Smooth muscle cell (in vitro differentiated cells): ENCODE measurements at regions not wholly inside any gene's neighbourhood (a gene's known extent, or its start where the extent isn't known, plus 50 kb on each side); places are given as distances from the start of the nearest gene placed in this dataset.

Source experiments
- DNase-seq: peaks from one replicate; lab custom pipeline; 2025; ENCODE audit not compliant: unreplicated experiment; lab: John Stamatoyannopoulos, UW
- H2AFZ ChIP-seq: fragments of 200-600 bp; sonication (generic); 2 replicates; pipeline ENCODE4 v1.6.0; 2016; ENCODE audit warnings: antibody characterized with exemption, low read depth, mild to moderate bottlenecking
- H3F3A ChIP-seq: fragments of 200-600 bp; sonication (generic); 2 replicates; pipeline ENCODE4 v1.6.0; 2017; ENCODE audit warnings: antibody characterized with exemption, low read depth
- H3K27ac ChIP-seq: fragments of 200-600 bp; sonication (generic); 2 replicates; pipeline ENCODE4 v1.5.1; 2016; ENCODE audit warnings: low read depth, mild to moderate bottlenecking
- H3K27me3 ChIP-seq: fragments of 200-600 bp; sonication (generic); 2 replicates; pipeline ENCODE4 v1.6.1; 2016; ENCODE audit warnings: low read depth, mild to moderate bottlenecking
- H3K36me3 ChIP-seq: fragments of 200-600 bp; sonication (generic); 2 replicates; pipeline ENCODE4 v1.5.1; 2016; ENCODE audit warnings: low read depth
- H3K4me1 ChIP-seq: fragments of 200-600 bp; sonication (generic); 2 replicates; pipeline ENCODE4 v1.5.1; 2016; ENCODE audit warnings: low read depth
- H3K4me2 ChIP-seq: fragments of 200-600 bp; sonication (generic); 2 replicates; pipeline ENCODE4 v1.6.0; 2016; ENCODE audit warnings: mild to moderate bottlenecking
- H3K4me3 ChIP-seq: fragments of 200-600 bp; sonication (generic); 2 replicates; pipeline ENCODE4 v1.5.1; 2016; ENCODE audit warnings: mild to moderate bottlenecking
- H3K79me2 ChIP-seq: fragments of 200-600 bp; sonication (generic); 2 replicates; pipeline ENCODE4 v1.6.0; 2016; ENCODE audit warnings: low read depth, mild to moderate bottlenecking
- H3K9ac ChIP-seq: fragments of 200-600 bp; sonication (generic); 2 replicates; pipeline ENCODE4 v1.6.0; 2016; ENCODE audit warnings: low read depth
- H3K9me3 ChIP-seq: fragments of 200-600 bp; sonication (generic); replicated peaks from 2 replicates; pipeline ENCODE4 v1.5.1; 2016; ENCODE audit warnings: low read depth
- H4K20me1 ChIP-seq: fragments of 200-600 bp; sonication (generic); 2 replicates; pipeline ENCODE4 v1.6.0; 2016; ENCODE audit warnings: low read depth
- WGBS: methylation state at CpG from one replicate; pipeline ENCODE4 v1.1.7; 2016; ENCODE audit warnings: low lambda C conversion rate; 5-methylcytosine and 5-hydroxymethylcytosine counted together
- TF ChIP-seq, protein P1 (sequence below): fragments of 200-600 bp; sonication (generic); IDR thresholded peaks from 2 replicates; pipeline ENCODE4 v1.5.1; 2017; ENCODE audit warnings: borderline replicate concordance, mild to moderate bottlenecking, antibody characterized with exemption; ENCODE audit not compliant: insufficient read depth, poor library complexity, severe bottlenecking

DNA sequence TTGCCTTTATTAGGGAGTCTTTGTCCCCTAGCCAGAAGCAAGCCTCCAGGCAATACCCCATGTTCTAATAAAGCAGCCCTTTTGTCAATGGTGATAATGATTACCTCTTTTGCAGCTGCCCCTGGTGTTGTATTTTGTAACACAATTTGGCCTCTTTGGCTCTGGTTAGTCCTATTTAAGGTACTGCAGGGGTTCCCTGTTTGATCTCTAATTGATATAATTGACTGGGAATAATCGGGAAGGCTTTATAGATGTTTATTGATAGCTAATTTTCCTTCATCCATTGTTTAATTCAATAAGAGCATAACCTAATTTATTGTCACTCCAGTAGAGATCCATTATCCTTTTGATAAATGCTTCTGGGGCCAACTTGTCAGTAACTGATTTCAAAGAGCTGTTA, 537.2 kb downstream of the PKHD1 start:
- peaks cover 8% of the 10 kb centered on the region for H3K4me1 ChIP-seq
- no peaks in the 10 kb centered on the region for H3F3A ChIP-seq
- no peak overlapping the region for H3K4me3 ChIP-seq
- H3K9ac ChIP-seq: no peak overlapping the region
- no peak overlapping the region for H3K4me2 ChIP-seq
- no peaks in the 10 kb centered on the region for H3K27me3 ChIP-seq
- no peak overlapping the region for H2AFZ ChIP-seq
- no peaks in the 10 kb centered on the region for H3K9me3 ChIP-seq
- no peak for DNase-seq
- TF ChIP-seq, protein P1, sequence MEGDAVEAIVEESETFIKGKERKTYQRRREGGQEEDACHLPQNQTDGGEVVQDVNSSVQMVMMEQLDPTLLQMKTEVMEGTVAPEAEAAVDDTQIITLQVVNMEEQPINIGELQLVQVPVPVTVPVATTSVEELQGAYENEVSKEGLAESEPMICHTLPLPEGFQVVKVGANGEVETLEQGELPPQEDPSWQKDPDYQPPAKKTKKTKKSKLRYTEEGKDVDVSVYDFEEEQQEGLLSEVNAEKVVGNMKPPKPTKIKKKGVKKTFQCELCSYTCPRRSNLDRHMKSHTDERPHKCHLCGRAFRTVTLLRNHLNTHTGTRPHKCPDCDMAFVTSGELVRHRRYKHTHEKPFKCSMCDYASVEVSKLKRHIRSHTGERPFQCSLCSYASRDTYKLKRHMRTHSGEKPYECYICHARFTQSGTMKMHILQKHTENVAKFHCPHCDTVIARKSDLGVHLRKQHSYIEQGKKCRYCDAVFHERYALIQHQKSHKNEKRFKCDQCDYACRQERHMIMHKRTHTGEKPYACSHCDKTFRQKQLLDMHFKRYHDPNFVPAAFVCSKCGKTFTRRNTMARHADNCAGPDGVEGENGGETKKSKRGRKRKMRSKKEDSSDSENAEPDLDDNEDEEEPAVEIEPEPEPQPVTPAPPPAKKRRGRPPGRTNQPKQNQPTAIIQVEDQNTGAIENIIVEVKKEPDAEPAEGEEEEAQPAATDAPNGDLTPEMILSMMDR: no peak
- WGBS: 85% methylated on average over 1 of the region's 1 CpG
- no peaks in the 10 kb centered on the region for H3K36me3 ChIP-seq
- H3K27ac ChIP-seq: no peak overlapping the region
- H4K20me1 ChIP-seq: no peaks in the 10 kb centered on the region
- H3K79me2 ChIP-seq: no peaks in the 10 kb centered on the region

DNA sequence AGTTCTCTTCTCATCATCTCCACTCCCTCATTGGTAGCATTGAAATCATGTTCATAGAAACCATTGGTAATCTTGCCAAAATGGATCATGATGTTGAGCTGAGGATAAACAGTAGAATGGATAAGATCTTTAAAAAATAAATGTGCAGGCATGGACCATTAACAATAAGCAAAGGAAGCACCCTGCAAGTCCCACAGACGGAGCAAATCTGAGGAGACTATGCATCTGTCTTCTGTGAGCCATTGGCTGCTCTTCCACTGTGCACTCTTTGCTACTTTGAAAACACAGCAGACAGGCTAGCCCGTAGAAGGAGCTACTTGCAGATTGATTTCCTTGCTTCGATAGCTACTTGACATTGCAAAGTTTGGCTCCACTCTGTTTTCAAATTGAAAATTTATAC, 535.0 kb downstream of the PKHD1 start:
- DNase-seq: no peak
- H3K79me2 ChIP-seq: no peaks in the 10 kb centered on the region
- H3K9me3 ChIP-seq: no peaks in the 10 kb centered on the region
- TF ChIP-seq, protein P1: no peak
- peaks cover 8% of the 10 kb centered on the region for H3K4me1 ChIP-seq
- no peak overlapping the region for H3K4me2 ChIP-seq
- H3K27ac ChIP-seq: no peak overlapping the region
- H3K36me3 ChIP-seq: no peaks in the 10 kb centered on the region
- no peak overlapping the region for H3K4me3 ChIP-seq
- H2AFZ ChIP-seq: no peak overlapping the region
- WGBS: 88% methylated on average over 3 of the region's 3 CpGs
- H4K20me1 ChIP-seq: no peaks in the 10 kb centered on the region
- H3K27me3 ChIP-seq: no peaks in the 10 kb centered on the region
- no peak overlapping the region for H3K9ac ChIP-seq
- no peaks in the 10 kb centered on the region for H3F3A ChIP-seq

DNA sequence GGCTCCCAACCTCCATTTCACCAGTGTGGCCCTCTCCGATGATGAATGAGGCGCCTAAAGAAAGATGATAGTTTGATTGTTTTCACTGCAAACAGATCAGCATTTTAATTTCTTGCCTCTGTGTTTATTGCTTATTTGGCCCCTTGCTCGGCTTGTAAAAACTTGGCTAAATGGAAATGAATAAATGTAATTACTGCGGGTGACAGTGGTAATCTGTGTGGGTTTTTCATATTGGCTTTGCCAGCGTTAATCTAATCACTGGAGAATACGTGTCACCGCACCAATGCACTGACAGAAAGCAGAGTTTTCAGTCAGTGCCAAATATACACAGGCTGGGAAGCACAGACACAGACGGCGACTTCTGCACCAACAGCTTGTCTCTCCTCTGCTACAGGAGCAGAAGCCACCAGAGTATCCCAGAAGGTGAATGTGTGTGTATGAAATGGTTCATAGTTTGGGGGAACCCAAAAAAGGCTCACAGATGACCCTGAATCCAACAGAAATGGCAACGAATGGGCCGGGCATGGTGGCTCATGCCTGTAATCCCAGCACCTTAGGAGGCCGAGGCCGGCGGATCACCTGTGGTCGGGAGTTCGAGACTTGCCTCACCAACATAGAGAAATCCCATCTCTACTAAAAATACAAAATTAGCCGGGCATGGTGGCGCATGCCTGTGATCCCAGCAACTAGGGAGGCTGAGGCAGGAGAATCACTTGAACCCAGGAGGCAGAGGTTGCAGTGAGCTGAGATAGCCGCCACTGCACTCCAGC, 534.0 kb downstream of the PKHD1 start:
- no peak overlapping the region for H3K27ac ChIP-seq
- TF ChIP-seq, protein P1: no peak
- H3K36me3 ChIP-seq: no peaks in the 10 kb centered on the region
- DNase-seq: no peak
- H3K79me2 ChIP-seq: no peaks in the 10 kb centered on the region
- no peak overlapping the region for H3K4me3 ChIP-seq
- H3F3A ChIP-seq: no peaks in the 10 kb centered on the region
- no peaks in the 10 kb centered on the region for H4K20me1 ChIP-seq
- no peak overlapping the region for H3K9ac ChIP-seq
- H3K27me3 ChIP-seq: no peaks in the 10 kb centered on the region
- no peaks in the 10 kb centered on the region for H3K9me3 ChIP-seq
- H3K4me2 ChIP-seq: no peak overlapping the region
- WGBS: 83% methylated on average over 19 of the region's 19 CpGs
- H2AFZ ChIP-seq: no peak overlapping the region
- peaks cover 8% of the 10 kb centered on the region for H3K4me1 ChIP-seq

DNA sequence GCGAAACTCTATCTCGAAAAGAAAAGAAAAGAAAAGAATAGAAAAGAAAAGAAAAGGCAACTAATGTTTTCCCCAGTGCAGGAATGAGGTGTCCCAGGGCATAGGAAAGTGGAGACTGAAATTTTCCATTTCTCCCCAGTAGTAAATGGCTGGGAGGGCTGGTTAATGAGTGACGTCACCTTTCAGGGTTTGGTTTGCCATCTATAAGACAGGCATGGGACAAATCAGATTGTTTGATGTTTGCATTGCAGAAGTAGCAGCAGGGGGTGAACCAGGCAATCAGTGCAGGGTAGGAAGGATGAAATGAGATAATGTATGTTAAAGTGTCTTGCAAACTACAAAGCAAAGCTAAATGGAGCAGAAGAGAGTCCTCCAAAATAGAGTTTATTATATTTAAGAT, 533.4 kb downstream of the PKHD1 start:
- no peak overlapping the region for H3K4me2 ChIP-seq
- WGBS: 77% methylated on average over 3 of the region's 3 CpGs
- DNase-seq: no peak

More for the DNA sequence above, 533.4 kb downstream of the PKHD1 start:
- TF ChIP-seq, protein P1: no peak
- H3F3A ChIP-seq: no peaks in the 10 kb centered on the region
- no peaks in the 10 kb centered on the region for H3K9me3 ChIP-seq
- no peak overlapping the region for H3K27ac ChIP-seq
- H3K4me1 ChIP-seq: peaks cover 8% of the 10 kb centered on the region
- H3K4me3 ChIP-seq: no peak overlapping the region
- H3K36me3 ChIP-seq: no peaks in the 10 kb centered on the region
- H4K20me1 ChIP-seq: no peaks in the 10 kb centered on the region
- no peak overlapping the region for H3K9ac ChIP-seq
- H3K79me2 ChIP-seq: no peaks in the 10 kb centered on the region
- H3K27me3 ChIP-seq: no peaks in the 10 kb centered on the region
- no peak overlapping the region for H2AFZ ChIP-seq
